ENCODE measurements at regions not wholly inside any gene's neighbourhood (a gene's known extent, or its start where the extent isn't known, plus 50 kb on each side); places are given as distances from the start of the nearest gene placed in this dataset.

GRCh38 chr9:117564839-117565238 lies 139.4 kb upstream of the TLR4 start (continued):
- no peak for TF ChIP-seq NANOG (IDR thresholded peaks at IDR 0.05; ENCODE audit: insufficient read depth, low read depth, low read length, poor library complexity, severe bottlenecking)
- TF ChIP-seq CBX5 (IDR thresholded peaks at IDR 0.05; ENCODE audit: low read depth, low read length) = no peak
- TF ChIP-seq RAD21 (IDR thresholded peaks at IDR 0.05 in 1 of 2, conservative IDR thresholded peaks at IDR 0.05 in 1 of 2; ENCODE audit: low read depth in 2 of 2, low read length in 2 of 2) = no peak
- TF ChIP-seq CHD7 (IDR thresholded peaks at IDR 0.05; ENCODE audit: insufficient replicate concordance, low read length) = no peak
